ENCODE measurements at regions not wholly inside any gene's neighbourhood (a gene's known extent, or its start where the extent isn't known, plus 50 kb on each side); places are given as distances from the start of the nearest gene placed in this dataset.

DNA sequence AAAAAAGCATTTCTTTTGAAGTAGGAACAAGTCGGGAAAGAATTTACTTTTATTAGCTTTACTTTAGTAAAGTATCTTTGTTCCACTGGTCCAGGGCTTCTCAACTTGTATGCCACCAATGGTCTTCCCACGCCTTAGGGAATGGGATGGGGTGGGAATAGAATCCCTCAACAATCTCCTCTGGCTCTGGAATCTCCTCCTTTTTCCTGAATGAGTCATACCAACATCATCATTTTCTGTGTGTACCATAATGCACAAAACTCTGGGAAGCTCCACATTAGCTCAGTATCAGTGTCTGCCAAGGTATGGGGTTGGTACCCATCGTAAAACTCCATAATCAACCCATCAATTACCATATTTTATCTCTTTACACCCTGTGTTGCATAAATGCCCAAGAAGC is 159.4 kb upstream of the BMPER start:
- TF ChIP-seq POLR2AphosphoS5 (IDR thresholded peaks at IDR 0.05; ENCODE audit: low read depth, low read length) (no peak), JUND (IDR thresholded peaks at IDR 0.05) (no peak), EZH2phosphoT487 (IDR thresholded peaks at IDR 0.05; ENCODE audit: borderline replicate concordance) (no peak), TCF7L2 (IDR thresholded peaks at IDR 0.05; ENCODE audit: borderline replicate concordance, extremely low read depth, insufficient read depth, insufficient read length) (no peak), EGR1 (IDR thresholded peaks at IDR 0.05; ENCODE audit: low read depth) (no peak), POLR2A (IDR thresholded peaks at IDR 0.05; ENCODE audit: borderline replicate concordance, extremely low read depth, insufficient read depth, insufficient read length) (no peak), EZH2 (IDR thresholded peaks at IDR 0.05) (no peak), SIN3A (IDR thresholded peaks at IDR 0.05; ENCODE audit: low read depth) (no peak), YY1 (IDR thresholded peaks at IDR 0.05; ENCODE audit: extremely low read depth, insufficient replicate concordance, low read depth, low read length) (no peak), REST (IDR thresholded peaks at IDR 0.05; ENCODE audit: low read depth) (no peak), CEBPB (IDR thresholded peaks at IDR 0.05; ENCODE audit: low read depth) (no peak)
- TF ChIP-seq, protein P1, sequence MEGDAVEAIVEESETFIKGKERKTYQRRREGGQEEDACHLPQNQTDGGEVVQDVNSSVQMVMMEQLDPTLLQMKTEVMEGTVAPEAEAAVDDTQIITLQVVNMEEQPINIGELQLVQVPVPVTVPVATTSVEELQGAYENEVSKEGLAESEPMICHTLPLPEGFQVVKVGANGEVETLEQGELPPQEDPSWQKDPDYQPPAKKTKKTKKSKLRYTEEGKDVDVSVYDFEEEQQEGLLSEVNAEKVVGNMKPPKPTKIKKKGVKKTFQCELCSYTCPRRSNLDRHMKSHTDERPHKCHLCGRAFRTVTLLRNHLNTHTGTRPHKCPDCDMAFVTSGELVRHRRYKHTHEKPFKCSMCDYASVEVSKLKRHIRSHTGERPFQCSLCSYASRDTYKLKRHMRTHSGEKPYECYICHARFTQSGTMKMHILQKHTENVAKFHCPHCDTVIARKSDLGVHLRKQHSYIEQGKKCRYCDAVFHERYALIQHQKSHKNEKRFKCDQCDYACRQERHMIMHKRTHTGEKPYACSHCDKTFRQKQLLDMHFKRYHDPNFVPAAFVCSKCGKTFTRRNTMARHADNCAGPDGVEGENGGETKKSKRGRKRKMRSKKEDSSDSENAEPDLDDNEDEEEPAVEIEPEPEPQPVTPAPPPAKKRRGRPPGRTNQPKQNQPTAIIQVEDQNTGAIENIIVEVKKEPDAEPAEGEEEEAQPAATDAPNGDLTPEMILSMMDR (IDR thresholded peaks at IDR 0.05 in 2 of 3, conservative IDR thresholded peaks at IDR 0.05 in 1 of 3; ENCODE audit: borderline replicate concordance in 1 of 3, insufficient read depth in 1 of 3, low read depth in 2 of 3, low read length in 2 of 3): no peak
- TF ChIP-seq, protein P2, sequence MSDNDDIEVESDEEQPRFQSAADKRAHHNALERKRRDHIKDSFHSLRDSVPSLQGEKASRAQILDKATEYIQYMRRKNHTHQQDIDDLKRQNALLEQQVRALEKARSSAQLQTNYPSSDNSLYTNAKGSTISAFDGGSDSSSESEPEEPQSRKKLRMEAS (IDR thresholded peaks at IDR 0.05): no peak
- TF ChIP-seq, protein P3, sequence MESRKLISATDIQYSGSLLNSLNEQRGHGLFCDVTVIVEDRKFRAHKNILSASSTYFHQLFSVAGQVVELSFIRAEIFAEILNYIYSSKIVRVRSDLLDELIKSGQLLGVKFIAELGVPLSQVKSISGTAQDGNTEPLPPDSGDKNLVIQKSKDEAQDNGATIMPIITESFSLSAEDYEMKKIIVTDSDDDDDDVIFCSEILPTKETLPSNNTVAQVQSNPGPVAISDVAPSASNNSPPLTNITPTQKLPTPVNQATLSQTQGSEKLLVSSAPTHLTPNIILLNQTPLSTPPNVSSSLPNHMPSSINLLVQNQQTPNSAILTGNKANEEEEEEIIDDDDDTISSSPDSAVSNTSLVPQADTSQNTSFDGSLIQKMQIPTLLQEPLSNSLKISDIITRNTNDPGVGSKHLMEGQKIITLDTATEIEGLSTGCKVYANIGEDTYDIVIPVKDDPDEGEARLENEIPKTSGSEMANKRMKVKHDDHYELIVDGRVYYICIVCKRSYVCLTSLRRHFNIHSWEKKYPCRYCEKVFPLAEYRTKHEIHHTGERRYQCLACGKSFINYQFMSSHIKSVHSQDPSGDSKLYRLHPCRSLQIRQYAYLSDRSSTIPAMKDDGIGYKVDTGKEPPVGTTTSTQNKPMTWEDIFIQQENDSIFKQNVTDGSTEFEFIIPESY (IDR thresholded peaks at IDR 0.05; ENCODE audit: extremely low read depth, insufficient replicate concordance, low read length): no peak

Measured in HCT116 (cell line).